ENCODE measurements at regions not wholly inside any gene's neighbourhood (a gene's known extent, or its start where the extent isn't known, plus 50 kb on each side); places are given as distances from the start of the nearest gene placed in this dataset.

- TF ChIP-seq CTCF (IDR thresholded peaks at IDR 0.05) (no peak), POLR2AphosphoS5 (IDR thresholded peaks at IDR 0.05) (no peak), POLR2A (IDR thresholded peaks at IDR 0.05) (no peak), EP300 (IDR thresholded peaks at IDR 0.05) (no peak)
Measured at GRCh38 chr6:144639654-144640053, 354.5 kb downstream of the UTRN start.

Data from suprapubic skin (tissue), 4 donors.